Activated CD4-positive, alpha-beta T cell treated with anti-CD3 and anti-CD28 coated beads, Interleukin-2, amount 10 ng/mL, durations not matched to agents 7 days and 5 days (primary cell): ENCODE measurements at regions not wholly inside any gene's neighbourhood (a gene's known extent, or its start where the extent isn't known, plus 50 kb on each side); places are given as distances from the start of the nearest gene placed in this dataset.

Source experiments
- CTCF ChIA-PET: fragments of 350-600 bp; sonication (Branson Sonifier 250); formaldehyde crosslinking; loops from one replicate; lab custom pipeline; 2021; ENCODE audit warnings: antibody characterized with exemption; lab: Charles Lee
- POLR2A ChIA-PET: fragments of 350-600 bp; sonication (Branson Sonifier 250); formaldehyde crosslinking; loops from one replicate; lab custom pipeline; 2021; ENCODE audit warnings: antibody characterized with exemption; lab: Charles Lee
- DNase-seq: peaks from one replicate; pipeline ENCODE4 v3.0.0-alpha.2; 2020
- H3K27ac Mint-ChIP-seq: one replicate; pipeline ENCODE4 v1.8.0; 2021; ENCODE audit warnings: mild to moderate bottlenecking, moderate library complexity, mixed read lengths
- H3K27me3 Mint-ChIP-seq: one replicate; pipeline ENCODE4 v1.8.0; 2021; ENCODE audit warnings: mixed read lengths
- H3K36me3 Mint-ChIP-seq: one replicate; pipeline ENCODE4 v1.8.0; 2021; ENCODE audit warnings: low read depth, mixed read lengths
- H3K4me1 Mint-ChIP-seq: one replicate; pipeline ENCODE4 v1.8.0; 2021; ENCODE audit warnings: mixed read lengths
- H3K4me3 Mint-ChIP-seq: one replicate; pipeline ENCODE4 v1.8.0; 2021; ENCODE audit warnings: mild to moderate bottlenecking, moderate library complexity, mixed read lengths
- H3K9me3 Mint-ChIP-seq: one replicate; pipeline ENCODE4 v1.8.0; 2021; ENCODE audit warnings: mixed read lengths

GRCh38 chr3:67294341-67294740 is 296.2 kb downstream of the KBTBD8 start:
- POLR2A ChIA-PET = no interaction called here
- H3K4me3 Mint-ChIP-seq = no peak overlapping the region

GRCh38 chr3:67296039-67296892 is 298.2 kb downstream of the KBTBD8 start:
- H3K36me3 Mint-ChIP-seq = no peaks in the 10 kb centered on the region
- H3K27me3 Mint-ChIP-seq = peaks cover 2% of the 10 kb centered on the region
- H3K9me3 Mint-ChIP-seq = no peaks in the 10 kb centered on the region
- POLR2A ChIA-PET = no interaction called here
- no peak overlapping the region for H3K4me3 Mint-ChIP-seq
- H3K4me1 Mint-ChIP-seq = no peaks in the 10 kb centered on the region
- no peak overlapping the region for H3K27ac Mint-ChIP-seq
- DNase-seq = no peak
- CTCF ChIA-PET = interaction anchor here (0.5 to 1.4 kb wide), 3 partner anchors 34 to 1996 kb away, joined by 3 to 4 read pairs (median 3); no protein-coding TSS in a partner anchor

More at GRCh38 chr3:67294341-67294740, 296.2 kb downstream of the KBTBD8 start:
- H3K9me3 Mint-ChIP-seq = no peaks in the 10 kb centered on the region
- no peak for DNase-seq
- CTCF ChIA-PET = interaction anchor here (1.0 kb wide), 1 partner anchor 10 kb away, joined by 3 read pairs; no protein-coding TSS in a partner anchor
- no peaks in the 10 kb centered on the region for H3K4me1 Mint-ChIP-seq
- no peak overlapping the region for H3K27ac Mint-ChIP-seq
- H3K27me3 Mint-ChIP-seq = peaks cover 2% of the 10 kb centered on the region
- no peaks in the 10 kb centered on the region for H3K36me3 Mint-ChIP-seq

GRCh38 chr3:67297715-67298475 is 299.8 kb downstream of the KBTBD8 start:
- H3K27me3 Mint-ChIP-seq = peaks cover 4% of the 10 kb centered on the region
- no peaks in the 10 kb centered on the region for H3K4me1 Mint-ChIP-seq
- CTCF ChIA-PET = no interaction called here
- no peaks in the 10 kb centered on the region for H3K9me3 Mint-ChIP-seq
- DNase-seq = no peak
- H3K36me3 Mint-ChIP-seq = no peaks in the 10 kb centered on the region
- no peak overlapping the region for H3K27ac Mint-ChIP-seq
- POLR2A ChIA-PET = no interaction called here
- H3K4me3 Mint-ChIP-seq = no peak overlapping the region

- H3K4me3 Mint-ChIP-seq = no peak overlapping the region
- H3K27me3 Mint-ChIP-seq = peaks cover 2% of the 10 kb centered on the region
- no peak overlapping the region for H3K27ac Mint-ChIP-seq
- no peaks in the 10 kb centered on the region for H3K9me3 Mint-ChIP-seq
- H3K4me1 Mint-ChIP-seq = no peaks in the 10 kb centered on the region
- POLR2A ChIA-PET = no interaction called here
- CTCF ChIA-PET = no interaction called here
- no peaks in the 10 kb centered on the region for H3K36me3 Mint-ChIP-seq
- DNase-seq = no peak
These were observed 303.4 kb downstream of the KBTBD8 start for GRCh38 chr3:67301556-67301955.

- H3K27me3 Mint-ChIP-seq = peaks cover 2% of the 10 kb centered on the region
- H3K36me3 Mint-ChIP-seq = no peaks in the 10 kb centered on the region
- no peaks in the 10 kb centered on the region for H3K4me1 Mint-ChIP-seq
- ChIA-PET CTCF (no interaction called here), POLR2A (no interaction called here)
- H3K4me3 Mint-ChIP-seq = no peak overlapping the region
- H3K27ac Mint-ChIP-seq = no peak overlapping the region
- DNase-seq = no peak
- no peaks in the 10 kb centered on the region for H3K9me3 Mint-ChIP-seq
These were observed 304.4 kb downstream of the KBTBD8 start for GRCh38 chr3:67302489-67302888.

GRCh38 chr3:67305160-67305559 is 307.1 kb downstream of the KBTBD8 start:
- no peak for DNase-seq
- H3K36me3 Mint-ChIP-seq = no peaks in the 10 kb centered on the region
- H3K4me1 Mint-ChIP-seq = no peaks in the 10 kb centered on the region
- H3K4me3 Mint-ChIP-seq = no peak overlapping the region
- no peak overlapping the region for H3K27ac Mint-ChIP-seq
- H3K9me3 Mint-ChIP-seq = no peaks in the 10 kb centered on the region
- H3K27me3 Mint-ChIP-seq = peaks cover 2% of the 10 kb centered on the region
- ChIA-PET POLR2A (no interaction called here), CTCF (interaction anchor here (0.6 kb wide), 1 partner anchor 497 kb away, joined by 3 read pairs; no protein-coding TSS in a partner anchor)

GRCh38 chr3:67305922-67306321 is 307.8 kb downstream of the KBTBD8 start:
- CTCF ChIA-PET = no interaction called here
- no peaks in the 10 kb centered on the region for H3K4me1 Mint-ChIP-seq
- POLR2A ChIA-PET = no interaction called here
- DNase-seq = no peak
- no peaks in the 10 kb centered on the region for H3K36me3 Mint-ChIP-seq
- peaks cover 2% of the 10 kb centered on the region for H3K27me3 Mint-ChIP-seq
- no peak overlapping the region for H3K27ac Mint-ChIP-seq
- H3K9me3 Mint-ChIP-seq = no peaks in the 10 kb centered on the region
- no peak overlapping the region for H3K4me3 Mint-ChIP-seq

- H3K36me3 Mint-ChIP-seq = no peaks in the 10 kb centered on the region
- no peaks in the 10 kb centered on the region for H3K27me3 Mint-ChIP-seq
- CTCF ChIA-PET = no interaction called here
- no peak overlapping the region for H3K27ac Mint-ChIP-seq
- no peaks in the 10 kb centered on the region for H3K4me1 Mint-ChIP-seq
- H3K4me3 Mint-ChIP-seq = no peak overlapping the region
- H3K9me3 Mint-ChIP-seq = no peaks in the 10 kb centered on the region
- no peak for DNase-seq
- POLR2A ChIA-PET = no interaction called here
These were observed 313.3 kb downstream of the KBTBD8 start for GRCh38 chr3:67311440-67311839.

- CTCF ChIA-PET = interaction anchor here (0.6 kb wide), 1 partner anchor 1274 kb away, joined by 5 read pairs; no protein-coding TSS in a partner anchor
- POLR2A ChIA-PET = no interaction called here
These were observed 314.0 kb downstream of the KBTBD8 start for GRCh38 chr3:67312155-67312554.

GRCh38 chr3:67318162-67318561 is 320.1 kb downstream of the KBTBD8 start:
- CTCF ChIA-PET = no interaction called here
- POLR2A ChIA-PET = no interaction called here
- Mint-ChIP-seq H3K27ac (no peak overlapping the region), H3K27me3 (peaks cover 10% of the 10 kb centered on the region), H3K4me1 (no peaks in the 10 kb centered on the region), H3K4me3 (no peak overlapping the region), H3K9me3 (peaks cover 4% of the 10 kb centered on the region), H3K36me3 (no peaks in the 10 kb centered on the region)
- no peak for DNase-seq

More at GRCh38 chr3:67312155-67312554, 314.0 kb downstream of the KBTBD8 start:
- H3K4me3 Mint-ChIP-seq = no peak overlapping the region
- no peaks in the 10 kb centered on the region for H3K27me3 Mint-ChIP-seq
- no peak for DNase-seq
- no peak overlapping the region for H3K27ac Mint-ChIP-seq
- no peaks in the 10 kb centered on the region for H3K9me3 Mint-ChIP-seq
- no peaks in the 10 kb centered on the region for H3K4me1 Mint-ChIP-seq
- no peaks in the 10 kb centered on the region for H3K36me3 Mint-ChIP-seq

GRCh38 chr3:67324554-67324953 is 326.4 kb downstream of the KBTBD8 start:
- H3K27ac Mint-ChIP-seq = no peak overlapping the region
- POLR2A ChIA-PET = no interaction called here
- H3K27me3 Mint-ChIP-seq = peaks cover 6% of the 10 kb centered on the region
- H3K36me3 Mint-ChIP-seq = no peaks in the 10 kb centered on the region
- H3K4me1 Mint-ChIP-seq = peaks cover 7% of the 10 kb centered on the region
- no peak for DNase-seq
- CTCF ChIA-PET = no interaction called here
- no peak overlapping the region for H3K4me3 Mint-ChIP-seq
- peaks cover 4% of the 10 kb centered on the region for H3K9me3 Mint-ChIP-seq
